ENCODE measurements at regions not wholly inside any gene's neighbourhood (a gene's known extent, or its start where the extent isn't known, plus 50 kb on each side); places are given as distances from the start of the nearest gene placed in this dataset.
A peak's percentile ranks its signal among the peaks of the same experiment; 100 is the strongest.

DNA sequence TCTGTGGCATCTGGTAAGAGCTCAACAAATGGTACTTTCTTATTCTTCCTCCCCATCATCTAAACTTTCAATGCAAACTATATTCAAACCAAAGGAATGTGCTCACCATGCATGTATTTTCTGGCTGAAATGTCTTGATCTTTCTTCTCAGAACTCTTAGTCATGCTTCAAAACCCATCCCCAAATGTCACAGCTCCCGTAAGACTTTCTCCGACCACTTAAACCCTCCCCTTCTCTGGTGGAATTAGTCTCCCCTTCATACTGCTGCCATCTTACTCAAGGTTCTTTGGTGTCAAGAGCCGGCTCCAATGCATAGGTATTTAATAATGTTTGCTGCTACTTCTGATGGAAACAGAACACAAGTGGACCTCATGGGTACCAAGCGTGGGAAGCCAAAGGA is 538.1 kb downstream of the MATN1 start:
- TF ChIP-seq GATA3 (IDR thresholded peaks at IDR 0.05; ENCODE audit: low read depth, low read length) (no peak), GATA2 (IDR thresholded peaks at IDR 0.05; ENCODE audit: low read depth, low read length) (no peak)

DNA sequence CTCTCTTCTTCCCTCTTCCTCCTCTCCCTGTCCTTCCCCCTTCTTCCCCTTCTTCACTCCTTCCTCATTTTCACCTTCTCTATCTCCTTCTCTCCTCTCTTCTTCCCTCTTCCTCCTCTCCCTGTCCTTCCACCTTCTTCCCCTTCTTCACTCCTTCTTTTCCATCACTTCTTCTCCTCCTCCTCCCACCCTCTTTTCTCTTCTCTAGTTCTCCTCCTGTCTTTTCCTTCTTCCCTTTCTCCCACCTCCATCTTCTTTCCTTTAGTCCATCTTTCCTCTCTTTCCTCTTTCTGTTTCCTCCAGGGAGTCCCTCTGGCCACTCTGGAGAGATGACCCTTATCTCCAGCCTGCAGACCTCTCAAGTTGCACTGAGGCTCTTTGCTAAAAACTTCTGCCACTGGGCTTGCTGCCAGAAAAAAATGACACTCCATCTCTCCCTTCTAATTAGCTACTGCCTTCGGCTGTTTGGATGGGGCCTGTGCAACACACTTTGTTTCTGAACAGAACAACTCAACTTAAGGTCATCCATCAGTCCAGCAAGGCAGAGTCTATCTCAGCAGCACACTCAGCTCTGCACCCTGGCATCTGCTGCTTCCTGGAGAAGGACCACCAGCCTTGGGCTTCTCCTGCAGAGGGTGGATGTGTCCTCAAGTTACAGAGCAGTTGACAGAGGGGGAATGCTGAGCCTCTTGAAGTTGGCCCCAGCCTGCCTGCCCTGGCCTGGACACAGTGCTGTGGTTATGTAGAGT is 538.8 kb downstream of the MATN1 start:
- TF ChIP-seq GATA3 (IDR thresholded peaks at IDR 0.05; ENCODE audit: low read depth, low read length) (no peak), GATA2 (IDR thresholded peaks at IDR 0.05; ENCODE audit: low read depth, low read length) (peak; percentile 50)

DNA sequence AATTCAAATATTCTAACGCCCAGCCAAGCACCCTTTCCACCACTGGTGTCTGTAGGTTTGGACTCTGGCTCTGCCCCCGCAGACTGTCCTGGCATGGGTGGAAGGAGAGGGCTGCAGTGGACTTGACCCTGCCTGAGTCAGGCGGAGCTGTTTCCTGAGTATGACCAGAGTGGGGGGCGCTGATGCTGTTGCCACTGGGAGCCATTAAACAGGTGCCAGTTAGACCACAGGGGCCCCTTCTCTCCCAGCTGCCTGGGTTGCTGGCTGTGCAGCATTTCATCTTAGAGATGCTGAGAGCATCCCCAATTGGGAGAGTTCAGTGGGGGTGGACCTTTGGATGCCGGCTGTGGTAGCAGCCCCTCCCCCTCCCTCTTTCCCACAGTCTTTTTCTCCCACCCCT is 539.5 kb downstream of the MATN1 start:
- TF ChIP-seq GATA3 (IDR thresholded peaks at IDR 0.05; ENCODE audit: low read depth, low read length) (no peak), GATA2 (IDR thresholded peaks at IDR 0.05; ENCODE audit: low read depth, low read length) (no peak)

DNA sequence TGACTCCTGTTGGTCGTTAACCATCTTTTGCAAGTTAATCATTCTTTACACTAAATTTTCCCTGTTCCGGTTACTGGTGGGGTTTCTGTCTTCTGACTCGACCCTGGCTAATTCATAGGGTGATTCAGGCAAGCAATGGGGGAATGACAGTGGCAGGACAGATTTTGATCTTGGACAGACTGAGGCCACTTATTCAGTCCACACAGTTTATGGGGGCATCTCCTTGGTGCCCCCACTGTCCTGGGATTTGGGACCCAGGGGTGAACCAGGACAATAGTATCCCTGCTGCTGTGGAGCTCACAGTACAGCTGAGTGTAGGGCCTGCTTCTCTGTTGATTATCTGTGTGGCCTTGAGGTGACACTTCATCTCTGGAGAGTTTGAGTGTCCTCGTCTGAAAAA is 540.4 kb downstream of the MATN1 start:
- TF ChIP-seq GATA2 (IDR thresholded peaks at IDR 0.05; ENCODE audit: low read depth, low read length) = no peak
- no peak for TF ChIP-seq GATA3 (IDR thresholded peaks at IDR 0.05; ENCODE audit: low read depth, low read length)

DNA sequence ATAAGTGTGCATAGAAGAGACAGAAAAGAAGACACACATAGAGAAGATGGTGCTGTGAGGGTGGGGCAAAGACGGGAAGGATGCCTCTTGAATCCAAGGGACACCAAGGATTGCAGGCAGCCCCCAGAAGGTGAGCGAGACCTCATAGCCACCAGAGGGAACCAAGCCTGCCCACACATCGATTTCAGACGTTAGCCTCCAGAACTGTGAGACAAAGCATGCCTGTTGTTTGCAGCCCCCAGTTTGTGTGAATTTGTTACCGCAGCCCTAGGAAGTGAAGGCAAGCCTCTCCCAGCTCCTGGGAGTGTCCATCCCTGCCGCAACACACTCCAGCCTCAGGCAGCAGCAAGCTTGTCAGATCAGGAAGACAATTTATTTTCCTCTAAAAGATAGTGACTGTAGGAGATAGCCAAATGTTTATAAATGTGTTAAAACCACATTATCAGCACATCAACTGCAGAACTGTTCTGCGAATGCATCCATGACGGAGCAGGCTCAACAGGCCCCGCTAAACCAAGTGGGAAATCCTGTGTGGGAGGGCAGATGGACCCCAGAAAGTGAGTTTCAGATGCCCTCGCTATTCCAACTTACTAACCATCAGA is 543.3 kb downstream of the MATN1 start:
- TF ChIP-seq GATA2 (IDR thresholded peaks at IDR 0.05; ENCODE audit: low read depth, low read length) = peak; percentile 98
- peak; percentile 92 for TF ChIP-seq GATA3 (IDR thresholded peaks at IDR 0.05; ENCODE audit: low read depth, low read length)

DNA sequence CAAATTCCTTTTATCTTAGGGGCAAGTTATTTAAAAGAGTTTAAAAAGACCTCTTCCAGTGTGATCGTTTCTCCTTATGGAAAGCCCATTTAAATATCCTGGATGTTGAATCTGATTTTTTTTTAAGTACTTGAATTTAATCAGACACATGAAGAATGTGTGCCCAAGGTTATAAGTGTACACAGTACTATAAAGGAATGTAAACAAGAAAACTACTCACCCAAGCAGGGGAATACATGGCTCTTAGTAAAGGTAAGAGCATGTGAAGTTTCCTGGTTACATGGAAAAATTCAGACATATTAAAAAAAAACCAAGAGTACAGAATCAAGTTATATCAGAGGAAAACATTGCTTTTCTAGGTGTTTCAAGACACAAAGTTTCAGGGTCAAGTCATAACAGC is 546.9 kb downstream of the MATN1 start:
- TF ChIP-seq GATA3 (IDR thresholded peaks at IDR 0.05; ENCODE audit: low read depth, low read length) = no peak
- no peak for TF ChIP-seq GATA2 (IDR thresholded peaks at IDR 0.05; ENCODE audit: low read depth, low read length)

DNA sequence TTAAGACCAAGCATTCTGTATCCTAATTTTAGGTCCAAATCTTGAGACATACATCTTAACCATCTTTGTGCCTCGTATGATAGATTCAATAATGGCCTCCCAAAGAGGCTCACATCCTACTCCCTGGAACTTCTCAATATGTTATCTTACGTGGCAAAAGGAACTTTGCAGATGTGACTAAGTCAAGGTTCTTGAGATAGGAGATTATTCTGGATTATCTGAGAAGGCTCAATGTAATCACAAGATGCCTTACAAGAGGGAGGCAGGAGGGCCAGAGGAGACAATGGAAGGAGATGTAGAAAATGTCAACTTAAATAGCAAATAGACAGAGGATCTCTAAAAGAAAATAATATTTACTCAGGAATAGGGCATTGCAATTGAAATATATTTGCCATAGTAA is 548.9 kb downstream of the MATN1 start:
- TF ChIP-seq GATA3 (IDR thresholded peaks at IDR 0.05; ENCODE audit: low read depth, low read length) = no peak
- no peak for TF ChIP-seq GATA2 (IDR thresholded peaks at IDR 0.05; ENCODE audit: low read depth, low read length)

DNA sequence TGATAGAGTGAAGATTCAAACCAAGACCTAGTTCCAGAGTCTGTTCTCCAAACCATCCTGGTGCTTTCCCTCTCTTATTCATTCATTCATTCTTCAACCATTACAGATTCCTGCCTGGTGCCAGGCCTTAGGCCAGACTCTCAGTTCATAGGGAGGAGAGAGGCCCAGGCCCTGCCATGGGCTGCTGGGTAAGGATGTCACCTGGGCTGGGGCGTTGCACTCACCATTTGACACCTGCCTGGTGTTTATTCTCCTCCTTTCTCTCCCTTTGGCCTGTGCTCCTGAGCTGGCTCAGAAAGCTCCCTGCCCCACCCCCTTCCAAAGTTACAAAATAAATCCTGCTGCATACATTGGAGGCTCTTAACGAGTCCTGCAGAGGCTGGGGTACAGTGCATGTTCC is 549.8 kb downstream of the MATN1 start:
- no peak for TF ChIP-seq GATA3 (IDR thresholded peaks at IDR 0.05; ENCODE audit: low read depth, low read length)
- no peak for TF ChIP-seq GATA2 (IDR thresholded peaks at IDR 0.05; ENCODE audit: low read depth, low read length)

DNA sequence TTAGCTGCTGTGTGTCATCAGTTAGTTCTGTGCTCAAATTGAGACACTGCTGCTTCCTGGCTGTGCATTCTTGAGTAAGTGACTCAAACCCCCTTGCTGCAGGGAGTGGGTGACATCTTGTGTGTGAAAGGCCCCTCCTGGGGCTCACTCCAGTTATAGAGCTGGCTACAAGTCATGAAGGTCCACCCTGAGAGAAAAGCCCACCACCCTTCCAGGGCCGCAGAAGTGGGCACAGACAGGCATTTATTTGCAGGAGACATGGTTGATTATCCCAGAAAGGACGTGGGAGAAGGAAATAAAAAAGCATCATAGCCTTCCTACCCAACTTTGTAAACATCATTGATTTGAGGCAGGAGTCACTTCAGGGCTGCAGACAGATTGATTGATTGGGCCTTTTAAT is 550.6 kb downstream of the MATN1 start:
- TF ChIP-seq GATA2 (IDR thresholded peaks at IDR 0.05; ENCODE audit: low read depth, low read length) (no peak), GATA3 (IDR thresholded peaks at IDR 0.05; ENCODE audit: low read depth, low read length) (no peak)

DNA sequence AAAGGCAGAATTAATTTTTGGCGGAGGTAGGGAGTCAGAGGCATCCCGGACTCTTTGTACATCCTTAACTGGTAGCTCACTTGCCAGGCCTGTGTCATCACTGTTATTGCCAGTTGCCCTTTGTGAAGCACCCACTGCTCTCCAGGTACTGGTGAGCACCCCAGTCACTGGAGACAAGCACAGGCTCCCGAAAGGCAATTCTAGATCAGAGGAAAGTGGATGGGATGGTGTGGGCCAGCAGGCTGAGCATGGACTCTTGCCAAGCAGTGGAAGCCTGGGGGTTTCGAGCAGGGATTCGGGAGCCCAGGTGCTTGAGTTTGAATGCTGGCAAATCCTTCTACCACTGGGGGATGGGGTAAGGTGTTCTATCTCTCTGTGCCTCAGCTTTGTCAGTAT is 551.1 kb downstream of the MATN1 start:
- TF ChIP-seq GATA3 (IDR thresholded peaks at IDR 0.05; ENCODE audit: low read depth, low read length) (no peak), GATA2 (IDR thresholded peaks at IDR 0.05; ENCODE audit: low read depth, low read length) (no peak)

DNA sequence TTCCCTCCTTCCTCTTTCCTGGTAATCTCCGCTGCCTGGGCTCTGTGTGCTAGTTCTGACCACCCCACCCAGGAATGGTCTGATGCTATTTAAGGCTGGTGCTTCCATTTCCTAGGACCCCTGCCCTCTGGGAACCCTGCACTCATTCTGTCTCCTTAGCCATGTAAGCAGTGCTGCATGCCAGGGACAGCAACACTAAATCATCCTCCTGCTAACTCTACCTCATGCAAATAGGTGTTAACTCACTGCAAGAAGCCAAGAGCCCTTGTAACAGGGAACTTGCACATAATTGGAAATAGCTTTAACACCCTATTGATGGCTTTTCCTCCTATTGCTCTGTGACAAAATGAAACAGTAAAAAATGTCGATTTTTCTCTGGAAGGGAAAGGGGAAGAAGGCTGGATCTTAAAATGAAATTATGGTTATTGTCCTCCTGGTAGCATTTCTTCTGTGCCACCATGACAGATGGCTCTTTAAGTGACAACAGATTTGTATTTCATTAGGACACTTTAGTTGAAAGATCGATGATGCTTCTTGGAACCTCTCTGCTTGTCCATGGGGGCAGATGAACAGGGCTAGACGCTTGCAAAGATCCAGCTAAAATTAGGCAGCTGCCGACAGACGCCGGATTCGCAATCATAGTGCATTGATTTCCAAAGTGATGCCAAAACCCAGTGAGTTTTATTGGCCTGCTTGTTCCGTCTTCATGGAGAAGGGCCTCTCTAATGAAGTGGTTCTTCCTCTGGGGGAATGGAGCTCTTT is 551.7 kb downstream of the MATN1 start:
- TF ChIP-seq GATA2 (IDR thresholded peaks at IDR 0.05; ENCODE audit: low read depth, low read length) (no peak), GATA3 (IDR thresholded peaks at IDR 0.05; ENCODE audit: low read depth, low read length) (no peak)

DNA sequence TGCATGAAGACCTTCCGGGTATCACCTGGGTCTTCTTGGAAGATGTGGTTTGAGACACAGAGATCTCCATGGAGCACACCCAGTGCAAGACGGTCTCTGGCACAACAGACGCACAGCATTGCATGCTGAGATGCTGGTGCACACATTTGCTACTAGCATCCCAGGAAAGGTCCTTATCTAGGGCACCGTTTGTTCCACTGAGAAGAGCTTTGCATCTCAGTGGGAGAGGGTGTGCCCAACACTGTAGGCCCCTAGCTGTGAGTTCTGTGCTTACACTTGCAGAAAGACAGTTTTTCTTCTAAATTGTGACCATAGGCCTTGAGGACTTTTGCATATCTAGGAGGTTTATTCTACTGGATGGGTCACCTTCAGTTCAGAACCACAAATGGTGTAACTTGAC is 554.1 kb downstream of the MATN1 start:
- no peak for TF ChIP-seq GATA3 (IDR thresholded peaks at IDR 0.05; ENCODE audit: low read depth, low read length)
- TF ChIP-seq GATA2 (IDR thresholded peaks at IDR 0.05; ENCODE audit: low read depth, low read length) = no peak

DNA sequence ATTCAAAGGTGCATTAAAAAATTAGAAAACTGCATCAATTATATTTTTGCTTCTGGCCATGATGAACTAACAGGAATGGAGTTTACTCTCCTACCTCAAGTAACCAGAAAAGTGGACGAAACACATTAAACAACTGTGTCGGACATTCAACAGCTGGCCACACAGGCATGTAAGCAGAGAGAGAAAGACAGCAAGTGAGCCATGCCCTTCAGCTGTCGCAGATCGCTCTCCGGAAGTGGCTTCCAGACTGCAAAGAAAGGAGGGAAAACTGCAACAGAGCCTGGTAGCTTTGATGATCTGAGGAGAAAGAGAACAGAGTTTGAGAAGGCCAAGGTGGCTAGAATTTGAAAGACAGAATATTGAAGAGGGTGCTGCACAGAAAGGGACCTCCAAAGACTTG is 557.2 kb downstream of the MATN1 start:
- TF ChIP-seq GATA2 (IDR thresholded peaks at IDR 0.05; ENCODE audit: low read depth, low read length) = no peak
- TF ChIP-seq GATA3 (IDR thresholded peaks at IDR 0.05; ENCODE audit: low read depth, low read length) = no peak

DNA sequence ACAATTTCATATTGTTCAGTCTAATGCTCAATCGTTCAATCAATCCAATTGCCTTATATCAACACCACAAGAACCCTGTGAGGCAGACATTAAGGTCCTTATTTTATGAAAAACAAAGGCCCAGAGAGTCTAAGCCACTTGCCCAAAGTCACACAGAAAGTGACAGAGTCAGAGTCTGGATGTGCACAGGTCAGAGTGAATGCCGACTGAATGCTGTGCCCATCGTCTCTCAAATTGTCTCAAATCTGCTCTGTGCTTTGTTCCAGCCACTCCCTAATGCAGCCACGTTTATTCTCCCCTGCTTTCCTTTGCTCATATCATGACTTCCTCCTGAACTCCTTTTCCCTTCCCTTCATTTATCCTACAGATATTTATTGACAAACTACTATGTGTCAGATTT is 558.3 kb downstream of the MATN1 start:
- TF ChIP-seq GATA3 (IDR thresholded peaks at IDR 0.05; ENCODE audit: low read depth, low read length) (no peak), GATA2 (IDR thresholded peaks at IDR 0.05; ENCODE audit: low read depth, low read length) (no peak)

DNA sequence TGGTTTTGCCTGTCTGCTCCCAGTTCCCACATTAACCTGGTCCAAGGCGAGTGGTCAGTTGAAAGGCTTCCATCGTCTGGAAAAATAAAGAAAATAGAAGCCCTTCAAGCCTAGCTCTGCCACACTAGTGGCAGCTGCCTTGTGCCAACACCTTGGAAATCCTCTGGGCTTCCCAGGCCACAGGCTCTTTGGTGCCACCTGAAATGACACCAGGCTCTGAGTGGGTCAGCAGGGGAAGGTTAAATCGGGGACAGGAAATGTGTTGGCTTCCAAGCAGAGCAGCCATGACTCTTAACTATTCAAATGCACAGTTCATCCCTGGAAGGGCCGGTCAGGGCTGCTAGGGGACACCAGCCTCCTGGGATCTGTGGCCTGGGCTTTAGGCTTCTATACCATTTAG is 558.7 kb downstream of the MATN1 start:
- TF ChIP-seq GATA2 (IDR thresholded peaks at IDR 0.05; ENCODE audit: low read depth, low read length) (no peak), GATA3 (IDR thresholded peaks at IDR 0.05; ENCODE audit: low read depth, low read length) (no peak)

Measured in SH-SY5Y (cell line).